ENCODE measurements at regions not wholly inside any gene's neighbourhood (a gene's known extent, or its start where the extent isn't known, plus 50 kb on each side); places are given as distances from the start of the nearest gene placed in this dataset.

- DNase-seq: no peak
Measured at GRCh38 chr20:39853050-39853449, 836.0 kb downstream of the MAFB start.

DNA sequence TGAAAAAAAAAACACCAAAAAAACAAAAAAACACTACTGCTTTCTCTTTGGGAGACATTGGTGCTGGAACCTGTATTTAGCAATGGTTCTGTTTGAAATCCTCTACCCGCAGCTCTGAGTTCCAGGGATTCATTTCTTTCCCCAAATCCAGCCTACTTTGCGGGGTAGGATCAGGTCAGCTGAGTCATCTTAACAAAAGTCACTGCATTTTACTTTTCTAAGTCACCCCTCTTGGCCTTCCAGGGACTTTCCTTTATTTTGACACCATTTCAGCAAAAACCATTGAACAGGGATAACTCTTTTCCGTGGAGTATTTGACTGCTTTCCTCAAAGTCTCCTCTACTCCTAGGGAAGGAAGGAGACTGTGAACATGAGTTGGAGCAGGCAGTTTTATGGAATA is 837.6 kb downstream of the MAFB start:
- DNase-seq: no peak

GRCh38 chr20:39850821-39851330 is 838.2 kb downstream of the MAFB start:
- no peak for DNase-seq

DNA sequence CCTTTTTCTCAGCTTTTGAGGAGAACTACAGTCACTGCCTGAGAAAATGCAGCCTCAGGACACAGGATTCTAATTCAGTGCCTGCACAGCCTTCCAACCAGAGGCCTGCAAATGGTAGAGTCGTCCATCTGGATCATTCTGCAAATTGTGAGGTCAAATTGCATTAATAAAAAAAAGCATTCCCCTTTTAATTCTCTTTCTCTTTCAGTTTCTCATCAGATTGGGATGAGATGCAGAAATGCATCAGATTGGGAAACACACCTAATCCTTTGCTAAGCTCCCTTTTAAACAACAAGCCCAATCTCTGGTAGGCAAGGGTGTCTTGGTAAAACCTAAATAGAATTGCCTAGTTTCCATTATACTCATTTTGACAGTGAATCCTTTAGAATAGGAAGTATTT is 838.8 kb downstream of the MAFB start:
- no peak for DNase-seq

DNA sequence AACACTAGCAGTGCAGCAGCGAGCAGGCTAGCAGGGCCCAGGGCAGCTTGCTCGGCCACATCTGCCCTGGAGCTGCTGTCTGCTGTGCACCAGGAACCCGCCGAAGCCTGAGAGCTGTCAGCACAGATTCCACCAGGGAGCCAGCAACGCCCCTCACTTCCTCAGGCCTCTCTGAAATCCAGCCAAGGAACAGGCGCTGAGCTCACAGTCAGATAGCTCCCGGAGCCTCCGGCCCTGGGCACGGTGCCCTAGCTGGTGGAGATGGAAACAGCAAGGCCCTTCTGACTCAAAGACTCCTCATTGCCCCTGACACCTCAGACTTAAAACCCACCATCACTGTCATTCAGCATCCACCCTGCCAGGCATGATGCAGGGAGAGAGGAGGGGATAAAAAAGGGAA is 839.4 kb downstream of the MAFB start:
- DNase-seq: no peak

DNA sequence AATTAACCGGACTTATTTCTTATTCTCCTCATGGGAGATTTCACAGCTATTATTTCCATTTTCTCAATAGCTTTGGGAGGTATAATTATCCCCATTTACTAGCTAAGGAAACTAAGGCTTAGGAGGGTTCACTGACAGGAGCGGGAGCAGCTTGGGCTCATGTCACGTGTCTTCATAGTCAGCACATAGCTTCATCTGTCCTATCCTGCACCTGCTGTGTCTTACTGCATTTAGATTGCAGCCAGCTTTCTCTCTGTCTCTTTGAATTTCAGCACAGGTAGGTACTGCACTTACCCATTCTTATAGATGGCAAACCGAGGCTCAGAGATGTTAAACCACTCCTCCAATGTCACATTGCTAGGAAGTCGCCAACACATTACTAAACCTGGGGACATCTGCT is 839.9 kb downstream of the MAFB start:
- no peak for DNase-seq

DNA sequence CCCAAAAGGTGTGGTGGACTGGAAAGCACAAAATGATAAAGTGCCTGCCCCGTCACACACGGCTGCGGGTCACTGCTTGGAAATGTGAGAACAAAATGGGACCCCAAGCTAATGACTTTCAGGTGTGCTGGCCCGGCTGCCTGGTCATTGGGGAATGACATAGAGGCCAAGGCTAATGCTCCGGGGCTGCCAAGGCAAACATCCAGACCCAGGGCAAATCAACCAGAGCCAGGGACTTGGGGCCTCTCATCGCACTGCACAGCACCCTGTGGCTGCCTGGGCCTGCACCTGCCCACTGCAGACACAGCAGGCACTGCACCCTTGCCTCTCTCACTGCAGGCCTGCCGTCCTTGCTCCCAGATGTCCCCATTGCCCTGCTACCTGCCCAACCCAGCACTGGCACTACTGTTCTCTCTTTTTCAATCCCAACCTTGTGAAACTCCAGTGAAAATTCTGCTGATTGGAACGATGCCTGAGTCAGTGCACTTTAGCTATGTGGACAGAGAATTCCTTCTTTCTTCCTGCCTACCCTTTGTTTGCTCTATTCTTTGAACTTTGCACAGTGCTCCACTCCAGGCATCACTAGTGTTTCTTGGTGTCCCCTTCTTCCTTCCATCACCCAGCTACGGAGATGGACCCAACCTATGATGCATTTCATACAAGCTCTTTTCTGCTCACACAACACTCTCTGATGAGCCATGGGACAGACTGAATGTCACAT is 849.5 kb downstream of the MAFB start:
- DNase-seq: no peak

DNA sequence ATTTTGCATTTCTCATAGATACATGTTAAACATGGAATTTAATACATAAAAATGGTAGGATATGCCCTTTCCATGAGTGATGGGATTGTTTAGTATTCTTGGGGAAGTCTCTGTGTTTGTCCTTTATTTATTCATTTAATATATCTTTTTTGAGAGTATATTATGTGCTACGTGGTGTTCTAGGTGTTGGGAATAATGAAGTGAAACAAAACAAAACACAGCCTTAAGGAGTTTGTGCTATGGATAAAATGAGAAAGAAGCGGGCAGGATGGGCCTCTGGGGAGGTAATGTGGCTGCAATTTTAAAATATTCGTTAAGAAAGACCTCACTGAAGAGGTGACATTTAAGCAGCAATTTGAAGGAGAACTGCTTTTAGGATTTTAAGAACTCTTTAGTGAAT is 851.5 kb downstream of the MAFB start:
- no peak for DNase-seq

- DNase-seq: no peak
Measured at GRCh38 chr20:39835130-39835842, 853.8 kb downstream of the MAFB start.

GRCh38 chr20:39830903-39831302 is 858.1 kb downstream of the MAFB start:
- DNase-seq: no peak

DNA sequence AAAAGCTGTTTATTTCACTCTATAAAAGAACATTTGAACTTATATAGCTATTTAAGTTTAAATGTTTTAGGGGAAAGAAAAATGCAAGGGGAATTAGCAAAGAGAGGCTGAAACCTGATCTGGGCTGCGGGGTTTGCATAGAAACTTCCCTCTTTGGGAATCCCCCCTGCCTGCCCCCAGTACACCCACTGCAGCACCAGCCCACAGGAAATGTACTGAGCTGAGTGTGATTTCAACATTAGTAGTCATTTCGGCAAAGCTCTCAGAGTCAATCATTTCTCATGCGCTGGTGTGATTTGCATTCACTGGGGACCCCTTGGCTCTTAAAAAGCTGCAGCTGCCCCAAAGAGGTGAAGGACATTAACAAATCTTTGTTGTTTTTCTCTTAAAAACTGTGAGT is 859.4 kb downstream of the MAFB start:
- DNase-seq: no peak

DNA sequence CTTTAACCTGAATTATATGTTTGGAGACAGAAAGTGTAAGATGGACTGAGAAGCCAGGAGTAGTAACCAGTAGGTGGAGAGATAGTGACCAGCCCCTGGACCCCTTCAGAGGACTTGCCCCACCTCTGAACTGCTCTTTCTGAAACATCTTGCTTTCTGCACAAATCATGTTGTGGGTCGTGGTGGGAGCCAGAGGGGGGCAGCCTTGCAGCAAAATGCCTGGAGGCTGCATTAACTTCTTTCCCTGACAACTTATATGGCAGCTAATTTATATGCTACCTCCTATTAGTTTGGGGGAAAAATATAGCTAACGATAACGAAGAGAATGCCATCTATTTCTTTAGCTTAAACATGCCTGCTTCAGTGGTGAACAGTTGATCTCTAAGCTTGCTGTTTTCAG is 859.8 kb downstream of the MAFB start:
- DNase-seq: no peak

DNA sequence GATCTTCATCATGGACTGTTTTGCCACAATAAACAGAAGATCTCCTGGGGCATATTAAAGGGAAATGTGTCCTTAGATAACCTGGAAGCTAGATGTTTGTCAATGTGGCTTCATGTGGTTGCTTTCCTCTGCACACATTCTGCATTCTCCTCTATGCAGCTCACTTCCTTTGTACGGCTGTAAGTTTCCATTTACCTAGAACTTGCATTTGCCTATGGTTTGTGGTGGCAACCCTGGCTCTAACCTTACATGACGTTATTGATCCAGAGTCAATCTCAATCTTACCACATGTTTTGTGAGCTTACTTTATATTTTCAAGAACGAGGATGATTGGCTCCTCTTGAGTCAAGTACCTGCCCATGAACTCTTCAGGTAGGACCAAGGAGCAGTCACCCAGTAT is 863.1 kb downstream of the MAFB start:
- no peak for DNase-seq

GRCh38 chr20:39825524-39825923 is 863.4 kb downstream of the DHX35 start:
- DNase-seq: no peak

- DNase-seq: no peak
Measured at GRCh38 chr20:39823224-39823623, 861.1 kb downstream of the DHX35 start.

DNA sequence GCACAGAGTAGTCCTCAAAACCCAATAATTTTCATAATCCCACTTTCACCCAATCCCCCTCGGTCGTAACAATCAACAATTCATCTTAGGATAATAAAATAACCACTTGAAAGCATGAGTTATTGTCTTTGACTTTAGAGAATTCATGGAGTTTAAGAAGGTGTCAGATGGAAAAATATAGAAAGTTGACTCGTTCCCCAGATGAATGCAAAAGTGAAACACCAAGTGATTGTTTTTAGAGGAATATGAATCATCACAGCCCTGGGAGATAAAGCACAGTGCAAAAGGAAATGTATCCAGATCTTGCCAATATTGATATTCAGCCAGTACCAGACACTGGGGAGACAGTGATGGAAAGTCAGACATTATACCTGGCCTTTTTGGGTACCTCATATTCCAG is 860.5 kb downstream of the DHX35 start:
- no peak for DNase-seq

DNA sequence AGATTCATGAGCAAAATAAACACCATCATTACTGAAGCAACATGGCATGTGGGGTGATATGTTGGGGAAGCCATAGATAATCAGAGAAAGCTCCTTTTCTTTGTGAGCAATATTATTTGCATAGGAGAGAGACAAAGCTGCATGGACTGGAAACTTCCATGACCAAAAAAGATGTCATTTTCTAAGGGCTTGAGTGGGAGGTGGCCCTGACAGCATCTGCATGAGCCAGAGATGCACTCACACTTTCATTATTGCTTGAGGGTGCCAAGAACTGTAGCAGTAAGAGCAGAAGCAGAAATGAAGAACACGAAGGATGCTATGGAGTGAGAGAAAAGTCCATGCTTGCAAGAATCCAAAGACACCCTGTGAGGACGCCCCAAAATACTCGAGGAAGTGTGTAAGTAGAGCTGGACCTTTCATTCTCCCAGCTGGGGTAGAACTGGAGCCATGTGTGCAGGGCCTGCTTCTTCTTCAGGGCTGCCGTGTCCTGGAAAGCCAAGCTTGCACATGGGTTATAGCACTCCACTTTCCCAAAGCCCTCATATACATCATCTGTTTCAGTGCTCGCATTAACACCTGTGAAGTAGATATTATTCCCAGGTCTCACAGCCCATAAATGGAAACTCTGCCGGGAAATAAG is 851.2 kb downstream of the DHX35 start:
- no peak for DNase-seq

GRCh38 chr20:39812116-39812515 is 850.0 kb downstream of the DHX35 start:
- no peak for DNase-seq

DNA sequence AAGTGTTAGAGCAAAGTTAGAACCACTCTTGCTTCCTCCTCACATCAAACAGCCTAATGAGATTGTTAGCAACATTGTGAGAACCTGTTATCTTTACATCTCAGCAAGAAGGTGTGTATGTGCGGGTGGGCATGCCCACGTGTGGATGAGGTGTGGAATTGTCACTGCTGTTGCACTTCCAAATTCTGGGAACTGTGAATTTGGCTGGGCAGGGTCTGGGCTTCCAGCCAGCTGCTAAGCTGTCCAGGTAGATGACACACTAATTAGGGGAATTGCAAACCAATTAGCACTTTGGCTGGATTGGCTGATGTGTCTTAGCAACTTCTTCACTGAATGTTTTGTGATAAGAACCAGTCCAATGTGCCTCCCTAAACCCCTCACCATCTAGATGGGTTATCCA is 848.2 kb downstream of the DHX35 start:
- DNase-seq: no peak

GRCh38 chr20:39808613-39809012 is 846.5 kb downstream of the DHX35 start:
- no peak for DNase-seq

DNA sequence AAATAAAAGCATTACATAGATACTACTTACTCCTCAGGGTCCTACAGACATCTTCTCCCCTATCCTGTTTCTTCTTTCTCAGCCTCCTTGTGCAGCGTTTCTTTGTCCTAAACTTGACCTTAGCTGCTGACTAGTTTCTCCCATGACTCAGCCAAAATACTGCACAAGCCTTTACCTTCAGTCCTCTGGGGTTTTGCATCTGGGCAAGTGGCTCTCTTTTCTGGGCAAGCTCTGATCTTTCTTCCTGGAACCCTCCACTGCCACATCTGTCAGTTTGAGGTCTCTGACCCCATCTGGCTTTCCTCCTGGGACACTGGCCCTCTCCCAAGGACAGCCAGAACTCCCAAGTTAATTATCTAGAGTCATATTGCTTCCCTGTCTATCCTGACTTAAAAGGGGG is 838.4 kb downstream of the DHX35 start:
- DNase-seq: no peak

DNA sequence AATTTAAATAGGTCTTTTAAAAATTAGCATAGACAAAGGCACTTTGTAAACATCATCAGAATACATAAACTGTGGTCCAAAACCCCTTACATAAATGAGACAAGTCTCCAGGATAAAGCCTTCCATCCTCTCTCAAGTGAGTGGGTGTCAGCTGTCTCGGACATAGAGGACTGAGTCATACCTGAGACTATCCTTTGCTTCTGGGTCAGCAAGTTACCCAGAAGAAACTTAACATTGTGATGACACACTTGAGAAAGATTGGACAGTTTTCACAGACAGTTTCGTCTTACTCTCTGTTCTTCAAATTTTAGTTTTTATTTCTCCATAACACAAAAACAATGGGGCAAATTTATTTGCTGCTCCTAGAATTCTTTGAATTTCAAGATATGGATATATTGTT is 838.0 kb downstream of the DHX35 start:
- DNase-seq: no peak

- no peak for DNase-seq
Measured at GRCh38 chr20:39799366-39799965, 837.3 kb downstream of the DHX35 start.

All from activated CD4-positive, CD25-positive, alpha-beta regulatory T cell (primary cell).